ENCODE measurements at regions not wholly inside any gene's neighbourhood (a gene's known extent, or its start where the extent isn't known, plus 50 kb on each side); places are given as distances from the start of the nearest gene placed in this dataset.

DNA sequence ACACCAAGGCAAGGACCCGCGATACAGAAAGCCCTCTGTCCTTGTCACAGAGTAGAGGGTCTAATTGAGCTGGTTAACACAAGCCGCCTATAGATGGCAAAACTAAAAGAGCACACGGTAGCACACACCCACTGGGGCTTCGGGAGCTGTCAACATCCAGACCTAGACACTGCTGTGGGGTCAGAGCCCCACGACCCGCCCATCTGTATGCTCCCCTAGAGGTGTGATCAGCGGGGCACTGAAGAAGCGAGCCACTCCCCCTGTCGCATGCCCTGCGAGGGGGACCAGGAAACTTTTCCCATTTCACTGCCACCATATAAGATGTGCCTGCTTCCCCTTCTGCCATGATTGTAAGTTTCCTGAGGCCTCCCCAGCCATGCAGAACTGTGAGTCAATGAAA lies 1255.8 kb upstream of the CDH8 start:
- no peak for DNase-seq

DNA sequence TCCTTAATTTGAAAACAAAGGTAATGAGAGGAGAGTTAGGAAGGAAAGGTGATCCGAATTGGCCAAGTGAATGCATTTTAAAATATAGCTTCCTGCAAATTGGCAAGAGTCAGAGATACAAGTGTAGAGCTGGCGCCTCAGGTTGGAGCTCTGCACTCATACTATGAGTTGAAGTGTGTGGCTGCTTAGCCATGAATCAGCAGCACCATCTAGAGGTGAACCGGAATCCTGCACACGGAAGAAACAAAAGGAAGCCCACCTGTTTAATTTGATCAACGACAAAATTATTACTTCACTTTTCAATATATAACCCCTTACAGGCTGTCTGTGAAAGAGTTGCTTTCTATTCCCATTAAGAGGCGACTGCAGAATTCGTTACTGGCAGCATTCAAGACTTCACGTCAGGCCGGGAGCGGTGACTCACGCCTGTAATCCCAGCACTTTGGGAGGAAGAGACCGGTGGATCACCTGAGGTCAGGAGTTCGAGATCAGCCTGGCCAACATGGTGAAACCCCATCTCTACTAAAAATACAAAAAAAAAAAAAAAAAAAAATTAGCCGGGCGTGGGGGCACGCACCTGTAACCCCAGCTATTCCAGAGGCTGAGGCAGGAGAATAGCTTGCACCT lies 1253.7 kb upstream of the CDH8 start:
- peak; percentile 0 to 4 for DNase-seq

DNA sequence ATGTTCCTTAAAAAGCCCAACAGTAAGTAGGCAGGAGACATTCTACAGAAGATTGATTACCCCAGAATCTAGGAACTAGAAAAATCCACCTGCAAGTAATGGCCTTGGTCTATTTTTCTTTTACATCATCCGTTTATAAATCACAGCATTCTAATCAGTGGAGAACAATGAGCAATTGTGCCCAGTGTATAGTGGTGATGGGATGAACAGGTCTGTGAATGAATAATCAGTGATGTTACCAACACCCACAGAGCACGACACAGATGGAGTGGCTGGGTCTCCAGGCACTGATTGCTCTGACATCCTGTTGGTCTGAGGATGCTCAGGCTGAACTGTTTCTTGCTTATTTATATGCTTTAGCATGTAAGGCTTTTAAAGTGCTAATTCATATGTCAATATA lies 1251.2 kb upstream of the CDH8 start:
- DNase-seq = no peak

DNA sequence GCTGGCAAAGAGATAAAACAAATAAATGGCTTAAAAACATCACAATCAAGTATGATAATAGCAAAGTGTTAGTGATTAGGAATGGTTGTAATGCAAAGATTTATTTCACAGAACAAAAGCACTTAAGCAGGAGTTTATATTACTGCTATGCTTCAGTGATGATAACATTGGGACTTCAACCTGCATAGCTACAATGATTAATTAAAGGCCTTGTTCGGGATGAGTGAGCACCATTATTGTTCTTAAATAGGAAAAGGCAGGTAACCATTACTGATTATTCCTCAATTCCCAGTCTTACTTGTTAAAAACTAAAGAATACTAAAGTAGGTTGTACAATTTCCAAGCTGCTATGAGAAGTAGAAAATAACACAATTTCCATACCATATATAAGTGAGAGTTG lies 1247.5 kb upstream of the CDH8 start:
- DNase-seq = no peak

DNA sequence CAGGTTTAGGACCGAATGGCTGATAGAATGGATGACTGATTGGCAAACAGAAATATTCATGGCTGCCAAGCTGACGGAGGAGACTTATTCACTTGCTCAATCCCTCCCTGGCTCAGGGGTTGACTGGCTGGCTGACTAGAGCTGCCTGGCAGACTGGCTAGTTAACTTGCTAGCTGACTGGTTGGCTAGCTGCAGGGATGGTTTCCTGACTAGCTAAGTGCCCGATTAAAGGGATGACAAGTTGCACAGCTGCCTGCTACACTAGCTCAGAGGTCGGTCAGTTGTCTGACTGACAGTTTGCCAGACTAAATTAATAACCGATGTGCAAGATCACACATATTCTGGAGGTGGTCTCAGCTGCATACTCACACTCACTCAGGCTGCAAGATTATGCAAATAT lies 1208.4 kb upstream of the CDH8 start:
- no peak for DNase-seq

DNA sequence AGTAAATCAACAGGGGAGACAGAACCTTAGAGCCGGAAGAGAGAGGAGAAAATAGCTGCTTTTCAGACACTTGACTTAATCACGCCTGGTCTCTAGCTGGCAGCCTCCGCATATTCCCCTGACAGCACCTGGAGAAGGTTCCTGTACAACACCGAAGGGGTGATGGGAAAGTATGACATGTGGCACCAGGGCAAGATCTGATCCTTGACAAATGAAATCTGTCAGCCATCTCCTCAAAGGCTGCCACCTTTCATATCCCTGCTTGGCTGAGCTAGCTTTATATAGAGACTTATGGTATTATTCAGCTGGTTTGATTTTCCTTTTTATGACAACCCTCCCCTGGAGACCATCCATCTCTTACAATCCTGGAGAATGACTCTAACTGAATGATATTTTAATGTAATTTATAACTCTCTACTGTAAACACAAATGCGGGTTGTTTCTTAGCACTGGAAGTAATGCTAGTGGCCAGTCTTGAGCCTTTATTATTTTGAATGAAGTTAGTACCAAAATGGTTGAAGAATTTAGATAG lies 1205.3 kb upstream of the CDH8 start:
- DNase-seq = no peak

DNA sequence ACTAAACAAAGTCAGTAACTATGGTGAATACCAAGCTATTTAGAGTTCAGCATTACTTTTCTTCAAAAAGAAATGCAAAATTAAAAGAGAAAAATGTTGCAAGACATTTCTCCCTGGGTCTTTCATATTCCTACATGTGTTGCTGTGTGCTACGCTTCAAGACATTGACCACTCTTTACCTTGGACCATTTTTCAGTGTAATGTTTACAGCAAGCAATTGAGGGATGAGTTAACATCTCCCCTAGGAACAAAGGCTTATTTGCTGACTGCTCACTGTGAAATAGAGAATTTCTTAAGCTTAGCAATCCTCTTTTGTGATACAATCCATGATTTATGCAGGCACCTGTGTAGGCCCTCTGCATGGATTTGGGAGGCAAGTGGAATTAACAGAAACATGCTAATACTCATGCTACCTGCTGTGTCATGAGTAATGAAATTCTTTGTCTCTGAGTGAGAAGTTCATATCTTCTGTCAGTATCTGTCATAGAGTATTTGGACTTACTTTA lies 1202.9 kb upstream of the CDH8 start:
- no peak for DNase-seq

DNA sequence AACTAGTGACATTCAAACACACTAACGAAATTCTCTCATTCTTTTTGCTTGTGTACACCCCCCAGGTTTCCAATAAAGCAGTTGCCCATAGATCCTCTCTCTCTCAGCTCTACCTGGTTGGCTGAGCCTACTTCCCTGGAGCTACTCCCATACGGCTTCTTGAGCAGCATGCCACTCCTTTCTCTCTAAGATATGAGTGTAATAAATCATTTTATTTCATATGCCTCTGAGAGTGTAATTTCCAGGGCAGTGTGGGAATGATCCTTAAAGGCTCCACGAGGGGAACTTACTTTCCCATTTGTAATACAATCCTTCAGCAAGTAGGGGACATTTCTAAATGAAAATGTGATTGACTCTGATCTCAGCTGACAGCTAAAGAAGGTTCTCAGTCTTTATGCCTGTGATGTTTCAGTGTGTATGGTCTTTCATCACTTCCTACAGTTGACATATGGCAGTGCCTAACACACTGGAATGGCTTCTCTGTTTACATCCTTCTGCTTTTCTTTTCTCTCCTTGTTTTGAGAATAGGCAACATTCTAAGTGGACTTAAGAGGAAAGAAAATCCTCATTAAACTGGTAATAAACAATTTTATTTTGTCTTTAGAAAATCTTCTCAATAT lies 1194.3 kb upstream of the CDH8 start:
- no peak for DNase-seq

DNA sequence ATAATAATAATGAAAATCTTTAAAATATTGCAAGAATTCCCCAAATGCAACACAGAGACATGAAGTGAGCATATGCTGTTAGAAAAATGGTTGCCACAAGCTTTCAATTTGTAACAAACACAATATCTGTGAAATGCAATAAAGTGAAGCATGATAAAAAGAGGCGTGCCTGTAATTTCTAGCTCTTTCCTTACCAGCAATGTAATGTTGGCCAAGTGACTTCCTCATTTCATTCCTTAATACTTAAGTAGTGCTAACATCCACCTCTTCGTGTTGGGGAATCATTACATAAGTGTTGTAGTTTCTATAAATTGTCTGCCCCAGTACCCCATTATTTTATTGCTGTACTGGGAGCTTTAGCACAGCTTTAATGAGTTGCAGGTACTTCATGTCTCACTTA lies 1192.0 kb upstream of the CDH8 start:
- no peak for DNase-seq

DNA sequence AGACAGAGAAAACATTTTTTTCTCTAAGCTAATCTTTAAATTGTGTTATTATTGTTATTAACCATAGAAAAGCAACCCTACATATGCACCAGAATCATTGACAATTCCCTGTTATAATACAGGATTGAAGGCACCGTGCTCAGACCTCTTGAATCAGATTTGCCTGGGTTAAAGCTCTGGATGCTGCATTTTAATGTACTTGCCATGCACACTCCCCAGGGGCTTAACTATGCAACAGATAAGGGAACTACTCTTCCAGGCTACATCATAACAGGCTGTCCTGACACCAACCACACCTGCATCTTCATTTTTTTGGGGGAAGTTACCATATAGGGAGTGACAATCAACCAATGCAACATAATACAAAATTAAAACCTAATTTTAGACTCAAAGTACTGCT lies 1187.6 kb upstream of the CDH8 start:
- DNase-seq = no peak

DNA sequence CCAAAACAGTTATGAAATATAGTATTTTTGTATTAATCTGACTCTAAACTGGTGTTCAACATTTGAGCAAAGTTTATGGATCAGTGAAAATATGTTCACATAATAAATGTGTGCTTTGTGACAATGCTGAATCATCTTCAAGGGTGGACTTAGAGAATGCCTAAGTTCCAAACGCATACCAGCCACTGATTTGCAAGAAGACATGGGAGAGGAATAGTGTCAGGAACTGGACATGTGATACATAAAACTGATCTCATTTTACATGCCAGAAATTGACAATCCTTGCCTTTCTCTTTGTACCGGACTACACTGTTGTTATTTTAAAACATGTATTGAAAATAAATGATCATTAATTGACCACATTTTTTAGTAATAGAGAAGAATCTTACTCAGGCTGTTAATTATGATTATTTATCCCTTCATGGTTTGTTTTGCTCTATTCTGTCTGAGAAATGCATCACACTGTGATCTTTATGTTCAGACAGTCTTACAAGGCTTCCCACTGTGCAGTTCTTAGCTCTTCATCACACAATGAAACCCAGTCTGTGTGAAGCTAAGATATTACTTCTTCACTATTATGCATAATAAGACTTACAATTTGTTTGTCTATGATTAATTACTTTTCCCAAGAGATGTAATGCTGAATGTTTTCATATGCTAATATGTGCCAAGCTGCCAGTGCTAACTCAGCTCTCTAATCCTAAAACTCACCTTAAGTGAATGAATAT lies 1180.6 kb upstream of the CDH8 start:
- DNase-seq = no peak

DNA sequence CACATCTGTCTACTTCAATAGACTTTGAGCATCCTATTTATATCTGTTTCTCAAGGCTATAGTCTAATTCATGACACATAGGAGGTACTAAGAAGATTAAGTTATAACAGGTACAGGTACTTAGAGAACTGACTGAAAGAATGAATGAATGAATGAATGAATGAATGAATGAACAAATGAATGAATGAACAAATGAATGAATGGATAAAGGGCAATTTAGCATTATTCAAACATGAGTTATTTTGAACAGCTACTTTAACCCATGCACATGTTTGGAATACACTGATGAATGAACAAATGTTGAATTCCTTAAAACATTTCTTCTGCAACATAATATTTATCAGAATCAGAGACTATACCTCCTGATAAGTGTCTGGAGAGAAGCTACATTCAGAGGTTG lies 1165.6 kb upstream of the CDH8 start:
- DNase-seq = no peak

DNA sequence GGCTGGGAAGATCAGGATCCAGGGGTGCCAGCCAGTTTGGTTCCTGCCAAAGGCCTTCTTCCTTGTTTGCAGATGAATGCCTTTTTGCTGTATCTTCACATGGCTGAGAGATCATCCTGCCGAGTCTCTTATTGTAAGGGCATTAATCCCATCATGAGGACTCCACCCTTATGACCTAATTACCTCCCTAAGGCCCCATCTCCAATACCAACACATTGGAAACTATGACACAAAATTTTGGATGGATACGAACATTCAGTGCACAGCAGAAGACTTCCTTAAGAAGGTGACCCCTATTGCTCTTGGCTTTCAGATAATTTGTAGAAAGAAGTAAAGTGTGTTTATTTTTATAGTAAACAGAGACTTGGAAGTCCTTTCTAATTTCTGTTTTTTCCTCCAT lies 1164.7 kb upstream of the CDH8 start:
- DNase-seq = no peak

DNA sequence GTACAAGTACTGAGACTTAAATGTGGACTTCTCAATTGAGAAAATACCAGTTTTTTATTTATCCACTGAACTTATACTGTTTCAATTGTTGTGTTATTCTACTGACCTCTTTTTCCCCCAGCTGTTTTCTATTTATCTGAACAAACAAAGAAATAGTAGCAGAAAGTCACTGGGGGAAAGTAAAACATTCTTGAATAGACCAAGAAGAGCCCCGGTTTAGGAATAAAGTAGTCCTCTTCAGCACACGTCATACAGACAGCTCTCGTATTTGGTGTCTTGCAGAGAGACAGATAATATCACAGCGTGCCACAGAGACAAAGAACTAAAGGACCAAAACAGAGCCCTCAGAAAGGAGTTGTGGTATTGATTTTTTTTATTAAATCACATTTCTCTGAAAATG lies 1159.1 kb upstream of the CDH8 start:
- DNase-seq = no peak

DNA sequence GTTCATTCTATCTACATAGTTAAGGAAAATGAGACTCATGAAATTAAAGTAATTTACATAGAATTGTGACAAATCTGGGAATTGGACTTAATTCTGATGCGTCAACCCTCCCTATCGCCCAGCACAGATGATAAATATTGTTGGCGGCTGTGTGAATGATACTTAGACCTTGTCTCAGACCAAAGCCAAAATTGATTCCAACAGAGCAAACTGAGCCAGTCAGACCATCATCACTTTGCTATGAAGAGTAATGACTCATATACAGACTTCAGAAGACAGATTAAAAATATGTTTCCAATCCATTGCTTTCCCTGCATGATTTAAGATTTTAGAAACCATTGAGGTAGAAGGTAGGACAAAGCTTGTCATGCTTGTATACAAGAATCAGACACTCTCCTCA lies 1156.7 kb upstream of the CDH8 start:
- no peak for DNase-seq

DNA sequence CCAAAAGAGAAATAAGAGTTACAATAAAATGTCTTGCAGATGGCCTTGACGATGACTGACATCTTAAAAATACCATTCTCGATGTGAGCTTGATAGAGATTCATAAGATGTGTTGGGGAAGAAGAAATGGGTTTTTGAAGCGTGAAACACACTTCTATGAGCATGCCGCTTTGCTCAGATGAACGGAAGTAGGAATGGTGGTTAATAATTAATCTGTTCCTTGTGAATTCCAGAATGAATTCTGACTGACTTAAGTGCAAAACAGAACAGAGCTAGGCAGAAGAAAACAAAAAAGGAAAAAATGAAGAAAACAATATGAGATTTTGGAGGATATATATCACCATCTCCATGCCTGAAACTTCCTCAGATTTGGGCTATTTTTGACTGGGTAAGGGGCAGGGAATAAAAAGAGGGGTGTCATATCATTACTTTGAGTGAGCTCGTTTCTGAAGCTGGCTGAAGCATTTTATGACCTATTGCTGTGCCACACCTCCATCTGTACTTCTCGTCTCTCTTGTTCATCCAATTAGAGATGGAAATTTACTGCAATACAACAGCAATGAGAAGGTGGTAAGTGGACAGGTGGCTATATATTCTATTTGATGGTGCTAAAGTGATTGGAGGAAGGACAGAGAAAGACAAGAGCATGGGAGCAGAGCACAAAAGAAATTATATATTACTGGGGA lies 1152.0 kb upstream of the CDH8 start:
- no peak for DNase-seq

DNA sequence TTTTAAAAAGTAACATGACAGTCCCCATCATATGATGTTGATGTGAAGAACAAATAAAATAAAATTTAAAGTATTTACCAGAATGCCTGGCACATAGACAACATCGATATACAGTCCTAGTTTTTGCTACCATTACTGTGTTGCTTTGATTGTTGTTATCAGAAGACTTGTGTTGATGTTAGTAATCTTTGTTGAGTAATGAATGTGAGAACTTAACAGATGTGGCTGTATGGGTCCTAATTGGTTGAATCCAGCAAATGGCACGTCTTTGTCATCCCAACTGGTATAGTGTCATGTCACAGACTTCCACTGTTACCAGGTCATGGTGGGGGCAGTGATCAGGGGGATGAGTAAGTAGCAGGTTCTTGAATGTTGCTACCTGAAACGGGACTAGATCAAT lies 1151.4 kb upstream of the CDH8 start:
- no peak for DNase-seq

DNA sequence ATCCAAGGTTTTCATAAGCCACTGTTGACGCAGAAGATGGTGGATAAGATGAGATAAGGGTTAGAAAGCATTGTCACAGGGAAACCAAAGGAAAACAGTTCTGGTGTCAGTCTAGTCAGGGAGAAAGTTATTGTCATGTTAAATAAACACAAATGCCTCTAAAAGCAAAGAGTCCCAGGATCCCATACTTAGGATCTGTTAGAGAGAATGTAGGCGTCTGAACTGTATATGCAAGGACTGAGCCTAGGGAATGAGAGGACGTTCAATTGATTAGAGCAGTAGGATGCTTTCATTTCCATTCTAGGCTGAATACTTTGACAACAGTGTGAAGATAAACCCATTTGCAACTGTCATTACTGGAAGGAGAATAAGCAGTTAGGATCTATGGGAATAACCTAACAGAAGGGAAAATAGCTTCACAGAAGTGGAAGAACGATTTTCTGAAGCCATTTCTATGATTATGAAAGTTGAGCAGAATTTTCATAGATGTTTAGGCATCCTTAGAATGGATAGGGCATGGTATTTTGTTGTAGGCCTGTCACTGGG lies 1149.1 kb upstream of the CDH8 start:
- DNase-seq = no peak

DNA sequence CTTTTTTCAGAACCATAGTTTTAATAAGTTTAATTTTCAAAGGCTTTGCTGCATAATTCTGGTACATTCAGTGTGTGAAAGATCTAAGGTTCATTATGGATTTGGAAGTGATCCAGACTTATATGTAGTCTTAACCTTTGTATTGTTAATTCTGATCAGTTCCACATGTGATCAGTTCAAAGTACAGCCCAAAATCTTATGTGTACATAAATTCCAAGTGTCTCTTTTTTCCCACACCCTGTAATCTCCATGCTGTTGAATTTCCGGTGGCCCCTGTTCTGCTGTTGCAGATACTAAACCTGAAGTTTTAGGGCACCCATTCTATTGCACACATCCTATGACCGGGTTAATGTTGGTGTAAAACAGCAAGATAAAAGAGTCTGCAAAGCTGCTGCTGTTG lies 1147.5 kb upstream of the CDH8 start:
- DNase-seq = no peak

DNA sequence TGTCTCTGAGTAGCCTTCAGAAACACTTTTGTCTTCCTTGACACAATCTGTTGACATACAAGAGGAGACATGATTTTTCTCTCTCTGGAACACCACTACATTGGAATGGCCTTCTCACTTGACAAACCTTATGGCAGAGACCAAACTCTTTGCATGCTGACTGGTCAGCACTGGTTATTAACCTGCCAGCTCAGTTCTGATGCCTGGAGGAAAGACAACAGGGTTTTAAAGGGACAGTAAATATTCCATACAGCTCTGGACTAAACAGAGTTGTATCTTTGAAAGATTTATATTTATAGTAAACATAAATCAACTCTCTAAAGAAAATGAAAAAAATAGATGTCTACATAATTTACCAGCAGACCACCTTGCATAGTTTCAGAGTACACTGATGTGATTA lies 1139.1 kb upstream of the CDH8 start:
- no peak for DNase-seq

DNA sequence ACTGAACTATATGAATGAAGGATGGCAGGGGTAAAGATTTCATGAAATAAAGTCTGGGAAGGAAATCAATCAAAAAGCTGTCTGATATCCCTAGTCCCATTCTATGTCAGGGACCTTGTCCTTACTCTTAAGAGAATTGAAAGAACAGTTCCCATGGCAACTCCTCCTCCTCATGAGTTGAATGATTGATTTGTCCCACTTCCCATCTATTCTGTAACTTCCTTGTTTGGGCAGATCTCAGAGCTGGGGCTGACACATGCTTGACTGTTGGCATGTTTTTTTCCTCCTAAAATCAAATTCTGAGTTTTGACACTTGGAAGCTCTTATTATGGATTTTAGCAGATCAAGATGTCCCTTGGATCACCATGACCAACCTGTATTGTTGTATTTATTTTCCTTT lies 1138.6 kb upstream of the CDH8 start:
- no peak for DNase-seq

DNA sequence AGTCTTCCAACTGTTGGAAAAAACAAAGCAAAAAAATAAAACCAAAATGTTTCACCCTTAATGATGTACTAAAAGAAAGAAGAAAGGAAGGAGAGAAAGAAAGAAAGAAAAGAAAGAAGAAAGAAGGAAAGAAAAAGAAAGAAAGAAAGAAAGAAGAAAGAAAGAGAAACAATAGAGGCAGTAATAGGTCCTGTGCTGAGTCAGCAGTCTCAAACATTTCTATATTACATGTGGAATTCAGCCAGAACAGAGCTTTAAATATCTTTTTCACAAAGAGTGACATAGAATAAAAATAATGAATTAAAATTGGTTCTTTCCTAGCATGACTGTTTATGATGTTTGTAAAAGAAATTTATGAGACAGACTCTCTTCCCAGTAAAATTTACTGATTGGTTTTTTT lies 1135.3 kb upstream of the CDH8 start:
- DNase-seq = no peak

DNA sequence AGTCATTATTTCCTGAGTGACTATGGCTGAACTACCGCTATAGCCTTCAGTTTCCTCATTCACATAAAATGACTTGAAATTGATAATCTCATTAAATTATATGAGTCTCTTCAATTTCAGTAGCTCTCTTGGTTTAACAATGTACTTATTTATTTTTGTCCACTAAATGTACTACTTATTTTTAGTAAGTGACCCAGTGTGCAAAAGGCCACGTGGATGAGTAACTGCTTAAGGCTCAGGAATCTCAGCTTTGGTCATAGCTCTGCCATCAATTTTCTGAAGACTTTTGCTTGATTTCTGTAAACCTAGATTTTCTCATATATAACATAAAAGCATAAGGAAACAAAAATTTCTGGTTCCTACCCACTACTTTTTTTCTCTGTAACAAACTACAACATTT lies 1132.9 kb upstream of the CDH8 start:
- DNase-seq = no peak
